H1 (cell line): ENCODE measurements at regions not wholly inside any gene's neighbourhood (a gene's known extent, or its start where the extent isn't known, plus 50 kb on each side); places are given as distances from the start of the nearest gene placed in this dataset.

Experiments used
- CTCF ChIA-PET: fragments of 300-600 bp; sonication (Branson Sonifier 250); formaldehyde crosslinking; loops from one replicate; lab custom pipeline; 2021; ENCODE audit not compliant: partially characterized antibody; lab: Charles Lee
- POLR2A ChIA-PET: fragments of 300-600 bp; sonication (Branson Sonifier 250); formaldehyde crosslinking; loops from one replicate; lab custom pipeline; 2021; ENCODE audit warnings: inconsistent platforms; ENCODE audit not compliant: partially characterized antibody; lab: Charles Lee
- DNase-seq, 2 experiments: peaks; one replicate each; pipeline versions ENCODE4 v3.0.0 to v3.0.0-alpha.2; 2010 to 2022; ENCODE audit warnings: low spot score in 2 of 2, low read depth in 1 of 2, mixed read lengths in 1 of 2
- FAIRE-seq: peaks from 2 replicates; lab custom pipeline; 2011; peaks lifted over from hg19 to GRCh38; lab: Jason Lieb, UNC
- H2AFZ ChIP-seq: 2 replicates; pipeline ENCODE4 v1.8.1; 2012; ENCODE audit warnings: low read length, inconsistent platforms
- H2AK5ac ChIP-seq: 2 replicates; pipeline ENCODE4 v1.6.1; 2013; ENCODE audit warnings: low read depth, low read length
- H2BK120ac ChIP-seq: replicated peaks from 2 replicates; pipeline ENCODE3; 2013; ENCODE audit warnings: low read depth, low read length, inconsistent platforms
- H2BK12ac ChIP-seq: 2 replicates; pipeline ENCODE4 v1.6.1; 2013; ENCODE audit warnings: low read depth, low read length
- H2BK15ac ChIP-seq: 2 replicates; pipeline ENCODE4 v1.6.1; 2013; ENCODE audit warnings: low read length
- H2BK20ac ChIP-seq: 2 replicates; pipeline ENCODE4 v1.6.1; 2013; ENCODE audit warnings: low read length
- H2BK5ac ChIP-seq: 2 replicates; pipeline ENCODE4 v1.6.1; 2013; ENCODE audit warnings: low read depth, low read length
- H3K14ac ChIP-seq: 2 replicates; pipeline ENCODE4 v1.6.1; 2013; ENCODE audit warnings: inconsistent platforms; ENCODE audit not compliant: insufficient read length
- H3K18ac ChIP-seq: 2 replicates; pipeline ENCODE4 v1.6.1; 2013; ENCODE audit warnings: low read length; ENCODE audit errors: extremely low read depth
- H3K23ac ChIP-seq: 2 replicates; pipeline ENCODE4 v1.6.1; 2013; ENCODE audit warnings: inconsistent platforms; ENCODE audit not compliant: insufficient read length
- H3K23me2 ChIP-seq: 2 replicates; pipeline ENCODE4 v1.6.1; 2013; ENCODE audit warnings: low read depth, low read length
- H3K27ac ChIP-seq: 2 replicates; pipeline ENCODE4 v1.6.1; 2011; ENCODE audit warnings: low read depth, low read length, inconsistent platforms
- H3K27me3 ChIP-seq, 4 experiments: replicated peaks in 1 of 4; 1 replicate in 1 of 4; 2 replicates in 3 of 4; pipeline versions ENCODE4 v1.6.1 to v1.8.1; 2011 to 2013; ENCODE audit warnings: low read length in 3 of 4, mild to moderate bottlenecking in 3 of 4, inconsistent platforms in 2 of 4, mixed read lengths in 2 of 4, moderate library complexity in 1 of 4; ENCODE audit not compliant: control insufficient read depth in 3 of 4, insufficient read depth in 3 of 4; ENCODE audit errors: extremely low read depth in 1 of 4
- H3K36me3 ChIP-seq, 4 experiments: 2 replicates each; pipeline versions ENCODE4 v1.6.1 to v1.8.1; 2011 to 2013; ENCODE audit warnings: mild to moderate bottlenecking in 4 of 4, low read length in 3 of 4, moderate library complexity in 2 of 4, control low read depth in 1 of 4, inconsistent platforms in 1 of 4; ENCODE audit not compliant: insufficient read depth in 4 of 4, control insufficient read depth in 2 of 4
- H3K4ac ChIP-seq: replicated peaks from 2 replicates; pipeline ENCODE3; 2013; ENCODE audit warnings: low read length, low read depth, mixed read lengths, inconsistent platforms; ENCODE audit not compliant: insufficient read length
- H3K4me1 ChIP-seq, 4 experiments: replicated peaks in 1 of 4; 1 replicate in 1 of 4; 2 replicates in 3 of 4; pipeline versions ENCODE4 v1.6.1 to v1.8.1; 2011 to 2013; ENCODE audit warnings: low read length in 3 of 4, inconsistent platforms in 2 of 4, mixed read lengths in 1 of 4; ENCODE audit not compliant: insufficient read depth in 4 of 4, control insufficient read depth in 3 of 4
- H3K4me2 ChIP-seq, 2 experiments: 2 replicates each; pipeline versions ENCODE4 v1.6.1 to v1.8.1; 2011 to 2013; ENCODE audit warnings: low read depth in 2 of 2, low read length in 2 of 2, control low read depth in 1 of 2, inconsistent platforms in 1 of 2, mild to moderate bottlenecking in 1 of 2; ENCODE audit not compliant: insufficient read depth in 1 of 2
- H3K4me3 ChIP-seq, 4 experiments: fragments of 200-600, 300-600 bp in 1 of 4; sonication (generic), shearing (Covaris generic), sonication (Bioruptor Twin) in 1 of 4; 2 replicates each; pipeline versions ENCODE4 v1.5.1 to v1.8.1; 2011 to 2016; ENCODE audit warnings: low read length in 4 of 4, low read depth in 3 of 4, control low read depth in 2 of 4, inconsistent platforms in 2 of 4, mild to moderate bottlenecking in 2 of 4, mixed read lengths in 1 of 4, moderate library complexity in 1 of 4; ENCODE audit not compliant: insufficient read depth in 2 of 4; ENCODE audit errors: extremely low read depth in 1 of 4
- H3K56ac ChIP-seq: replicated peaks from 2 replicates; pipeline ENCODE3; 2013; ENCODE audit warnings: low read depth, mild to moderate bottlenecking, mixed read lengths, low read length, inconsistent platforms; ENCODE audit not compliant: insufficient read length
- H3K79me1 ChIP-seq: 2 replicates; pipeline ENCODE4 v1.6.1; 2013; ENCODE audit warnings: low read depth, low read length, control low read depth
- H3K79me2 ChIP-seq, 2 experiments: 2 replicates each; pipeline versions ENCODE4 v1.6.1 to v1.8.1; 2012 to 2013; ENCODE audit warnings: low read length in 2 of 2, mild to moderate bottlenecking in 2 of 2, inconsistent platforms in 1 of 2; ENCODE audit not compliant: insufficient read depth in 2 of 2, control insufficient read depth in 1 of 2
- H3K9ac ChIP-seq, 4 experiments: replicated peaks in 1 of 4; 1 replicate in 1 of 4; 2 replicates in 3 of 4; pipeline versions ENCODE4 v1.6.1 to v1.8.1; 2011 to 2013; ENCODE audit warnings: low read depth in 3 of 4, low read length in 3 of 4, control low read depth in 2 of 4, mild to moderate bottlenecking in 2 of 4, moderate library complexity in 2 of 4, inconsistent platforms in 1 of 4; ENCODE audit errors: extremely low read depth in 1 of 4
- H3K9me3 ChIP-seq, 2 experiments: 2 replicates each; pipeline versions ENCODE4 v1.6.1 to v1.8.1; 2012 to 2013; ENCODE audit warnings: mild to moderate bottlenecking in 2 of 2, moderate library complexity in 2 of 2, control low read depth in 1 of 2, inconsistent platforms in 1 of 2, low read depth in 1 of 2, low read length in 1 of 2, mixed read lengths in 1 of 2; ENCODE audit not compliant: insufficient read depth in 2 of 2
- H4K20me1 ChIP-seq, 2 experiments: replicated peaks in 1 of 2; 2 replicates each; pipeline versions ENCODE3 to v1.8.1; 2011 to 2013; ENCODE audit warnings: inconsistent platforms in 2 of 2, low read length in 2 of 2, mild to moderate bottlenecking in 1 of 2; ENCODE audit not compliant: insufficient read depth in 2 of 2, control insufficient read depth in 1 of 2
- H4K5ac ChIP-seq: 2 replicates; pipeline ENCODE4 v1.6.1; 2013; ENCODE audit warnings: low read length, low read depth, mixed read lengths, inconsistent platforms; ENCODE audit not compliant: insufficient read length
- H4K8ac ChIP-seq: 2 replicates; pipeline ENCODE4 v1.8.0; 2013; ENCODE audit warnings: mild to moderate bottlenecking, moderate library complexity, low read length, inconsistent platforms; ENCODE audit not compliant: insufficient read depth; ENCODE audit errors: extremely low read depth
- H4K91ac ChIP-seq: replicated peaks from 2 replicates; pipeline ENCODE3; 2013; ENCODE audit warnings: low read length, mixed read lengths, inconsistent platforms; ENCODE audit not compliant: insufficient read length
- BCL11A ChIP-seq, 2 experiments: IDR thresholded peaks; one replicate each; pipeline ENCODE4 v1.6.1; 2011; ENCODE audit warnings: low read depth in 2 of 2, low read length in 2 of 2, mild to moderate bottlenecking in 2 of 2
- CBX5 ChIP-seq: fragments of 300-800, 300-1000 bp; sonication (generic); IDR thresholded peaks from 2 replicates; pipeline ENCODE4 v1.7.1; 2016; ENCODE audit warnings: antibody characterized with exemption, low read length, low read depth
- CEBPB ChIP-seq: IDR thresholded peaks from 2 replicates; pipeline ENCODE4 v1.6.1; 2012; ENCODE audit warnings: low read depth, low read length
- NANOG ChIP-seq: IDR thresholded peaks from 2 replicates; pipeline ENCODE4 v1.6.1; 2011; ENCODE audit warnings: low read length, low read depth, mild to moderate bottlenecking, inconsistent platforms; ENCODE audit not compliant: insufficient read depth, poor library complexity, severe bottlenecking
- POLR2A ChIP-seq, 2 experiments: IDR thresholded peaks; 1 replicate in 1 of 2; 2 replicates in 1 of 2; pipeline ENCODE4 v1.6.1; 2011; ENCODE audit warnings: low read depth in 2 of 2, low read length in 2 of 2, mild to moderate bottlenecking in 2 of 2; ENCODE audit errors: control extremely low read depth in 1 of 2
- RBBP5 ChIP-seq: IDR thresholded peaks from 2 replicates; pipeline ENCODE4 v1.7.1; 2012; ENCODE audit warnings: low read depth, mild to moderate bottlenecking, inconsistent platforms, low read length, moderate library complexity, borderline replicate concordance
- RFX5 ChIP-seq: IDR thresholded peaks from 2 replicates; pipeline ENCODE4 v1.6.1; 2011; ENCODE audit warnings: low read depth, low read length, improper control_type of control experiment, borderline replicate concordance
- SIX5 ChIP-seq: IDR thresholded peaks from 2 replicates; pipeline ENCODE4 v1.6.1; 2011; ENCODE audit warnings: mild to moderate bottlenecking, low read depth, low read length
- SP1 ChIP-seq: IDR thresholded peaks from 2 replicates; pipeline ENCODE4 v1.6.1; 2011; ENCODE audit warnings: low read depth, low read length
- WGBS, 2 experiments: shearing (Covaris generic) in 1 of 2; methylation state at CpG; one replicate each; pipeline versions ENCODE4 v1.1.6 to v1.1.7; 2013 to 2015; ENCODE audit warnings: low lambda C conversion rate in 2 of 2, mixed read lengths in 2 of 2, inconsistent platforms in 1 of 2, low coverage in 1 of 2, missing lambda C conversion rate in 1 of 2; ENCODE audit not compliant: insufficient replicate concordance in 2 of 2, insufficient coverage in 1 of 2, insufficient read length in 1 of 2; ENCODE audit errors: extremely low coverage in 1 of 2, missing lambda C conversion rate in 1 of 2; 5-methylcytosine and 5-hydroxymethylcytosine counted together
- TF ChIP-seq, protein P1 (sequence below): IDR thresholded peaks from 2 replicates; pipeline ENCODE4 v1.6.1; 2012; ENCODE audit warnings: low read length, inconsistent platforms
- TF ChIP-seq, protein P2 (sequence below): IDR thresholded peaks from 2 replicates; pipeline ENCODE4 v1.6.1; 2011; ENCODE audit warnings: low read depth, mild to moderate bottlenecking, low read length; ENCODE audit not compliant: insufficient read depth

DNA sequence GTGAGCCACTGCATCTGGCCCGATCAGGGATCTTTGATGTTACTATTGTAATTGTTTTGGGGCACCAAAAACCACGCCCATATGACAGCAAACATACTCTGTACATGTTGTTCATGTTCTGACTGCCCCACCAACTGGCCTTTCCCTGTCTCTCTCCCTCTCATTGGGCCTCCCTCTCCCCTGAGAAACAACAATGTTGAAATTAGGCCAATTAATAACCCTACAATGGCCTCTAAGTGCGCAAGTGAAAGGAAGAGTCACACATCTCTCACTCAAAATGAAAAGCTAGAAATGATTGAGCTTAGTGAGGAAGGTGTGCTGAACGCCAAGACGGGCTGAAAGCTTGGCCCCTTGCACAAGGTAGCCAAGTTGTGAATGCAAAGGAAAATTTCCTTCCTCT lies 50.3 kb upstream of the SDK1 start:
- no peak overlapping the region for H2AFZ ChIP-seq
- H3K4me3 ChIP-seq, result no peak overlapping the region
- H4K5ac ChIP-seq, result no peak overlapping the region
- H3K56ac ChIP-seq, result no peak overlapping the region
- no peaks in the 10 kb centered on the region for H3K4me1 ChIP-seq
- no peak overlapping the region for H3K23ac ChIP-seq
- no peak overlapping the region for H3K4me2 ChIP-seq
- H2BK5ac ChIP-seq, result no peak overlapping the region
- H2BK20ac ChIP-seq, result no peak overlapping the region
- H3K23me2 ChIP-seq, result no peaks in the 10 kb centered on the region
- ChIA-PET POLR2A (no interaction called here), CTCF (no interaction called here)
- no peaks in the 10 kb centered on the region for H4K20me1 ChIP-seq
- no peak overlapping the region for H3K14ac ChIP-seq
- 88% methylated on average over 5 of the region's 5 CpGs; no CpG with 5 or more reads in 1 of the 2 experiments for WGBS, 2 experiments
- no peak overlapping the region for H4K91ac ChIP-seq
- no peak overlapping the region for H4K8ac ChIP-seq
- no peaks in the 10 kb centered on the region for H3K79me2 ChIP-seq
- H2BK12ac ChIP-seq, result no peak overlapping the region
- FAIRE-seq (no peak), DNase-seq (no peak)
- H3K36me3 ChIP-seq, result no peaks in the 10 kb centered on the region
- H3K4ac ChIP-seq, result no peak overlapping the region
- no peak overlapping the region for H2AK5ac ChIP-seq
- H3K27me3 ChIP-seq, result no peaks in the 10 kb centered on the region
- H2BK15ac ChIP-seq, result no peak overlapping the region
- TF ChIP-seq CEBPB, result no peak
- no peak for TF ChIP-seq SP1
- TF ChIP-seq RBBP5, result no peak
- TF ChIP-seq, protein P1, sequence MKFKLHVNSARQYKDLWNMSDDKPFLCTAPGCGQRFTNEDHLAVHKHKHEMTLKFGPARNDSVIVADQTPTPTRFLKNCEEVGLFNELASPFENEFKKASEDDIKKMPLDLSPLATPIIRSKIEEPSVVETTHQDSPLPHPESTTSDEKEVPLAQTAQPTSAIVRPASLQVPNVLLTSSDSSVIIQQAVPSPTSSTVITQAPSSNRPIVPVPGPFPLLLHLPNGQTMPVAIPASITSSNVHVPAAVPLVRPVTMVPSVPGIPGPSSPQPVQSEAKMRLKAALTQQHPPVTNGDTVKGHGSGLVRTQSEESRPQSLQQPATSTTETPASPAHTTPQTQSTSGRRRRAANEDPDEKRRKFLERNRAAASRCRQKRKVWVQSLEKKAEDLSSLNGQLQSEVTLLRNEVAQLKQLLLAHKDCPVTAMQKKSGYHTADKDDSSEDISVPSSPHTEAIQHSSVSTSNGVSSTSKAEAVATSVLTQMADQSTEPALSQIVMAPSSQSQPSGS, result no peak
- TF ChIP-seq CBX5, result no peak
- no peak for TF ChIP-seq SIX5
- TF ChIP-seq RFX5, result no peak
- TF ChIP-seq POLR2A (IDR thresholded peaks at IDR 0.05; ENCODE audit: control extremely low read depth in 1 of 2, low read depth in 2 of 2, low read length in 2 of 2), result no peak
- TF ChIP-seq NANOG, result no peak
- no peak for TF ChIP-seq BCL11A (IDR thresholded peaks at IDR 0.05; ENCODE audit: low read depth in 2 of 2, low read length in 2 of 2)
- TF ChIP-seq, protein P2, sequence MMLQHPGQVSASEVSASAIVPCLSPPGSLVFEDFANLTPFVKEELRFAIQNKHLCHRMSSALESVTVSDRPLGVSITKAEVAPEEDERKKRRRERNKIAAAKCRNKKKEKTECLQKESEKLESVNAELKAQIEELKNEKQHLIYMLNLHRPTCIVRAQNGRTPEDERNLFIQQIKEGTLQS, result no peak
- no peak overlapping the region for H3K27ac ChIP-seq
- no peak overlapping the region for H2BK120ac ChIP-seq
- H3K79me1 ChIP-seq, result no peaks in the 10 kb centered on the region
- H3K9me3 ChIP-seq, result 0 out of 4 replicates have a peak, but pooled peaks cover 0 to 4% of the 10 kb centered on the region in 2 experiments
- H3K18ac ChIP-seq, result no peak overlapping the region
- no peak overlapping the region for H3K9ac ChIP-seq
